Mononuclear cell (primary cell): ENCODE measurements at regions not wholly inside any gene's neighbourhood (a gene's known extent, or its start where the extent isn't known, plus 50 kb on each side); places are given as distances from the start of the nearest gene placed in this dataset.
"Not testable (repeated sequence)": the region's sequence is repeated elsewhere in the genome, so short reads cannot be mapped to it uniquely, and the experiment has no call there.

Experiments
- H3K27me3 ChIP-seq: 2 replicates; pipeline ENCODE4 v1.6.0; 2011; ENCODE audit warnings: low read length, control low read depth; ENCODE audit not compliant: insufficient read depth
- H3K4me1 ChIP-seq: 2 replicates; pipeline ENCODE4 v1.5.1; 2011; ENCODE audit warnings: mild to moderate bottlenecking, low read length, control low read depth; ENCODE audit not compliant: insufficient read depth
- H3K4me3 ChIP-seq: 2 replicates; pipeline ENCODE4 v1.5.1; 2011; ENCODE audit warnings: mild to moderate bottlenecking, low read length, moderate library complexity
- H3K9me3 ChIP-seq: 2 replicates; pipeline ENCODE4 v1.5.1; 2011; ENCODE audit warnings: low read depth, mild to moderate bottlenecking, control low read depth, low read length

- Histone ChIP-seq H3K4me1 (no peaks in the 10 kb centered on the region), H3K27me3 (no peaks in the 10 kb centered on the region), H3K9me3 (no peaks in the 10 kb centered on the region), H3K4me3 (no peak overlapping the region)
Measured at GRCh38 chr6:119673741-119674140, 324.2 kb upstream of the MAN1A1 start.

GRCh38 chr6:119672725-119673124 lies 323.2 kb upstream of the MAN1A1 start:
- no peaks in the 10 kb centered on the region for H3K4me1 ChIP-seq

GRCh38 chr6:119671105-119671504 lies 321.5 kb upstream of the MAN1A1 start:
- H3K9me3 ChIP-seq: no peaks in the 10 kb centered on the region
- no peaks in the 10 kb centered on the region for H3K27me3 ChIP-seq
- H3K4me3 ChIP-seq: no peak overlapping the region

More at GRCh38 chr6:119672725-119673124, 323.2 kb upstream of the MAN1A1 start:
- Histone ChIP-seq H3K9me3 (no peaks in the 10 kb centered on the region), H3K4me3 (no peak overlapping the region), H3K27me3 (no peaks in the 10 kb centered on the region)

GRCh38 chr6:119669221-119669620 lies 319.7 kb upstream of the MAN1A1 start:
- no peaks in the 10 kb centered on the region for H3K9me3 ChIP-seq
- H3K27me3 ChIP-seq: no peaks in the 10 kb centered on the region
- H3K4me3 ChIP-seq: no peak overlapping the region
- no peaks in the 10 kb centered on the region for H3K4me1 ChIP-seq

More at GRCh38 chr6:119671105-119671504, 321.5 kb upstream of the MAN1A1 start:
- no peaks in the 10 kb centered on the region for H3K4me1 ChIP-seq

- not testable (repeated sequence) for H3K27me3 ChIP-seq, H3K4me3 ChIP-seq, H3K9me3 ChIP-seq, H3K4me1 ChIP-seq
Measured at GRCh38 chr6:119665432-119665831, 315.9 kb upstream of the MAN1A1 start.

- no peaks in the 10 kb centered on the region for H3K27me3 ChIP-seq
- H3K4me1 ChIP-seq: no peaks in the 10 kb centered on the region
- no peak overlapping the region for H3K4me3 ChIP-seq
- no peaks in the 10 kb centered on the region for H3K9me3 ChIP-seq
Measured at GRCh38 chr6:119661628-119662027, 312.1 kb upstream of the MAN1A1 start.

GRCh38 chr6:119661078-119661477 lies 311.5 kb upstream of the MAN1A1 start:
- H3K4me1 ChIP-seq: no peaks in the 10 kb centered on the region
- no peaks in the 10 kb centered on the region for H3K27me3 ChIP-seq
- no peaks in the 10 kb centered on the region for H3K9me3 ChIP-seq
- H3K4me3 ChIP-seq: no peak overlapping the region

- Histone ChIP-seq H3K4me3 (no peak overlapping the region), H3K4me1 (no peaks in the 10 kb centered on the region), H3K9me3 (no peaks in the 10 kb centered on the region), H3K27me3 (no peaks in the 10 kb centered on the region)
Measured at GRCh38 chr6:119658917-119659316, 309.4 kb upstream of the MAN1A1 start.

- Histone ChIP-seq H3K9me3 (no peaks in the 10 kb centered on the region), H3K4me3 (no peak overlapping the region), H3K27me3 (no peaks in the 10 kb centered on the region), H3K4me1 (no peaks in the 10 kb centered on the region)
Measured at GRCh38 chr6:119655124-119655523, 305.6 kb upstream of the MAN1A1 start.

- no peaks in the 10 kb centered on the region for H3K9me3 ChIP-seq
- H3K27me3 ChIP-seq: no peaks in the 10 kb centered on the region
- H3K4me3 ChIP-seq: no peak overlapping the region
- H3K4me1 ChIP-seq: no peaks in the 10 kb centered on the region
Measured at GRCh38 chr6:119653329-119653728, 303.8 kb upstream of the MAN1A1 start.

- no peak overlapping the region for H3K4me3 ChIP-seq
- H3K27me3 ChIP-seq: no peaks in the 10 kb centered on the region
- H3K9me3 ChIP-seq: no peaks in the 10 kb centered on the region
- H3K4me1 ChIP-seq: no peaks in the 10 kb centered on the region
Measured at GRCh38 chr6:119649531-119649930, 300.0 kb upstream of the MAN1A1 start.

GRCh38 chr6:119647309-119647708 lies 297.7 kb upstream of the MAN1A1 start:
- H3K4me3 ChIP-seq: no peak overlapping the region
- no peaks in the 10 kb centered on the region for H3K9me3 ChIP-seq
- H3K4me1 ChIP-seq: no peaks in the 10 kb centered on the region
- no peaks in the 10 kb centered on the region for H3K27me3 ChIP-seq

- Histone ChIP-seq H3K27me3 (no peaks in the 10 kb centered on the region), H3K4me1 (no peaks in the 10 kb centered on the region), H3K9me3 (no peaks in the 10 kb centered on the region), H3K4me3 (no peak overlapping the region)
Measured at GRCh38 chr6:119643876-119644275, 294.3 kb upstream of the MAN1A1 start.

- H3K9me3 ChIP-seq: no peaks in the 10 kb centered on the region
- H3K4me1 ChIP-seq: no peaks in the 10 kb centered on the region
- H3K4me3 ChIP-seq: no peak overlapping the region
- no peaks in the 10 kb centered on the region for H3K27me3 ChIP-seq
Measured at GRCh38 chr6:119637768-119638167, 288.2 kb upstream of the MAN1A1 start.

GRCh38 chr6:119636060-119636459 lies 286.5 kb upstream of the MAN1A1 start:
- Histone ChIP-seq H3K9me3 (no peaks in the 10 kb centered on the region), H3K27me3 (no peaks in the 10 kb centered on the region), H3K4me1 (no peaks in the 10 kb centered on the region), H3K4me3 (no peak overlapping the region)

- Histone ChIP-seq H3K9me3 (no peaks in the 10 kb centered on the region), H3K4me3 (no peak overlapping the region), H3K27me3 (no peaks in the 10 kb centered on the region), H3K4me1 (no peaks in the 10 kb centered on the region)
Measured at GRCh38 chr6:119633461-119633860, 283.9 kb upstream of the MAN1A1 start.
